LoVo (cell line): ENCODE measurements at regions not wholly inside any gene's neighbourhood (a gene's known extent, or its start where the extent isn't known, plus 50 kb on each side); places are given as distances from the start of the nearest gene placed in this dataset.
"Not testable (repeated sequence)": the region's sequence is repeated elsewhere in the genome, so short reads cannot be mapped to it uniquely, and the experiment has no call there.

Experiments used
- DNase-seq: peaks from one replicate; pipeline ENCODE4 v3.0.0-alpha.2; 2016; ENCODE audit warnings: low spot score

DNA sequence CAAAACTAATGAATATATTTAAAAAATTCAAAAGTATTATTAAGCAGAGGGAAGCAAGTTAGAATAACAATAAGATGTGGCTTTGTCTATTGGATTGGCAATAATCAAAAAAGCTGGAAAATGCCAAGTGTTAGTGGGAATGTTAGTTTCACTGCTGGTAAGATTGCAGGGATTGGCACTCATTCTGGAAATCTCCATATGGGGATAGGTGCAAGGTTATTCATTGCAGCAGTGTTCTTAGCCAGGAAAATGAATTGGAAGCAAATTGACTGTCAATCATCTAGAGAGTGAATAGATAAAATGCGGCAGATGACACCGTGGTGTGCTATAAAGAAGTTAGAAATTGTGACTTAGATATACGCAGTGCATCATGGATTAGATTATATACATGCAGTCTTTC is 1615.5 kb upstream of the PCDH7 start:
- no peak for DNase-seq

DNA sequence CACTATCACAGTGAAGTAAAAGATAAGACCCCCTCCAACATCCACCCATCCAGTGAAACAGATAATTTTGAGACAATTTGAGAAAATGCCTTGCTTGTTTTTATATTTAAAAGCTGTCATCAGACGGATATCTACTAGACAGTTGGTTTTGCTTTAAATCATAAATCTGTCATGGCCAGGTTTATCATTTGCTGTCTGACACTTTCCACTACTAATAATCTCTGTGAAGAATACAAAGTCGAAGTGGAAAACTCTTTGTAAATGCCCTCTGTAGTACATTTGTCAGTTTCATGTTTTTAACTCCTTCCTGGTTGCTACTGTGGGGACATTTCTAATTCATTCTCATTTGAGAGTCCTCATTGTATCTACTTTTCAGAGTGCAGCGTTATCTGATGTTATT is 1606.2 kb upstream of the PCDH7 start:
- no peak for DNase-seq

DNA sequence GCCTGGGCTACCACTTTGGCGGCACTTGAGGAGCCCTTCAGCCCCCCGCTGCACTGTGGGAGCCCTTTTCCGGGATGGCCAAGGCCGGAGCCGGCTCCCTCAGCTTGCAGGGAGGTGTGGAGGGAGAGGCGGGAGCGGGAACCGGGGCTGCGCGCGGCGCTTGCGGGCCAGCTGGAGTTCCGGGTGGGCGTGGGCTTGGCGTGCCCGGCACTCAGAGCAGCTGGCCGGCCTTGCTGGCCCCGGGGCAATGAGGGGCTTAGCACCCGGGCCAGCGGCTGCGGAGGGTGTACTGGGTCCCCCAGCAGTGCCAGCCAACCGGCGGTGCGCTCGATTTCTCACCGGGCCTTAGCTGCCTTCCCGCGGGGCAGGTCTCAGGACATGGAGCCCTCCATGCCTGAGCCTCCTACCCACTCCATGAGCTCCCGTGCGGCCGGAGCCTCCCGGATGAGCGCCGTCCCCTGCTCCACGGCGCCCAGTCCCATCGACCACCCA is 1602.9 kb upstream of the PCDH7 start:
- not testable (repeated sequence) for DNase-seq

- DNase-seq, result no peak
These were observed 1598.6 kb upstream of the PCDH7 start for GRCh38 chr4:29121586-29121985.

- DNase-seq, result no peak
These were observed 1591.4 kb upstream of the PCDH7 start for GRCh38 chr4:29128810-29129209.

DNA sequence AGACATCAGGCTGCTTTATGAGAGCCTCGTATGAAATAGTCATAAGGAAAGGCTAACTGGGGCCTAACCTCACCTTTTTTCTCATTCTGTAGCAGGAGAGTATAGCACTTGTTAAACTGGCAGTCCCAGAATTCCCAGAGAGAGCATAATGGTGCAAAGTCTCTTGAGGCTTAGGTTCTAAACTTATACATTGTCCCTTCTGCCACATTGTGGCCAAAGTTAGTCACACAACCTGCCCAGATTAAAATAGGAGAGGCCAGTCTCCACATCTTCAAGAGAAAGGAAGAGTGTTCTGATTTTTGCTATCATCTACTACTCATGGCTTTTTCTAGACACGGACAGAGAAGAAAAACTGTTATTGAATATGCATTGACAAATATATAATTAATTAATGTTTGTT is 1588.9 kb upstream of the PCDH7 start:
- no peak for DNase-seq

DNA sequence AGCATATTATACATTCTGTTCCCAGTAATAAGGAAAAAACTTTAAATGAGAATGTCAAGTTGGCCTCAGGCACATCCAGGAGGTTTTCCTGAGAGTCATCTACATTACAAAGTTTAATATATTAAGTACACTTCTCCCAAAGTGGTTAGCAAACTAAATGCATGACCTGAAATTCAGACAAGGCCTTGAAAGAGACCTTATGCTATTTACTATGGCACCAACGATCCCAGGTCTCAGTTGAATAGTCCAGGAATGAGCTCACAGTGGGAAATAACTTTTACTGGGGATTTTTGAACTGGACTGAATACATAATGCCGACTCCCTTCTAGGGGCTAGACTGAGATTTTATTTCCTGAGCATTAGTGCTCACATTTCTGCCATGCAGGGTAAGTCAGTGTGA is 1577.5 kb upstream of the PCDH7 start:
- no peak for DNase-seq

- DNase-seq, result no peak
These were observed 1568.6 kb upstream of the PCDH7 start for GRCh38 chr4:29151584-29151983.

GRCh38 chr4:29153642-29154041 is 1566.5 kb upstream of the PCDH7 start:
- no peak for DNase-seq

DNA sequence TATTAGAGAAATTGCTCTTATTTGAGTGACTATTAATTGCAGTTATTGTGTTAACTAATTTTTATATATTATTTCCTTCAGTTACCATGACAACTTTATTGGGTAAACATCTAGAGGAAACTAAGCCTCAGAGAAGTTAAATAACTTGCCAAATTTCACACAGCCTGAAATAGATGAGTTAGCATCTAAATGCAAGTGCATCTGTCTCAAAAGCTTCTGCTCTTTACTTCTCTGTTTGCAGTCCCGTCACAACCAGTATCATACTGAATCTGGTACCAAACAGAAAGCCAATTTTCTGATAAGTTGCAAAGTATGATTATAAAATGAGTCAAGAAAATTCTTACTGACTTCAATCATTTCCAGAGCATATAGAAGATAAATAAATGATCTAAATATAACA is 1544.9 kb upstream of the PCDH7 start:
- DNase-seq, result no peak

DNA sequence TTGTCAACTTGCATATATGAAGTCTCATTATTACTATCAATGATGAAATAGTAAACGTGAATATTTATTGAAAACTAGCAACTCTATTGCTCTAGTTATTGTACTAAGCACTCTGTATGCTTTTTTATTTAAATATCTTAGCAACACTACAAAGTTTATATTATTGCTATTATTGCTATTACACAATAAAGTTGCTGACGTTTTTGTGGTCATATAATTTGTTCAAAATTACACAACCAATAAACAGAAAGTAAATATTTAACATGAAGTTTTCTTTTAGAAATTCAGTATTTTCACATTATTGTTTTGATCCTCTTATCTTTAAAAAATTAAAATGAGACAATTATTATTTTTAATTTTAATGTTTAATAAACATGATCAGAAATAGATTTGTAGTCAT is 1521.1 kb upstream of the PCDH7 start:
- DNase-seq, result no peak

DNA sequence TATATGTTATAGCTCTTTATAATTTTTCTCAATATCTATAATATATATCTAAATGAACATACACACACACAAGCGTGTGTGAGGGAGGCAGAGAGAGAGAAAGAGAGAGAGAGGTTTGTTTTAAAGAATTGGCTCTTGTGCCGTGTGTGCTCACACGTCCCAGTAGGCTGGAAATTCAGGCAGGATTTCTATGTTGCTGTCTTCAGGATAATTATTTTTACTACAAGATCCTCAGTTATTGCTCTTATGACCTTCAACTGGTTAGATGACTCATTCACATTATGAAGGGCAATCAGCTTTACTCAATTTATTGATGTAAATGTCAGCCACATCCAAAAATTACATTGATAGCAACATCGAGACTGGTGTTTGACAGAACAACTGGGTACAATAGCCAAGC is 1520.7 kb upstream of the PCDH7 start:
- no peak for DNase-seq

GRCh38 chr4:29213020-29213419 is 1507.1 kb upstream of the PCDH7 start:
- DNase-seq, result no peak

- DNase-seq, result no peak
These were observed 1499.4 kb upstream of the PCDH7 start for GRCh38 chr4:29220761-29221160.

DNA sequence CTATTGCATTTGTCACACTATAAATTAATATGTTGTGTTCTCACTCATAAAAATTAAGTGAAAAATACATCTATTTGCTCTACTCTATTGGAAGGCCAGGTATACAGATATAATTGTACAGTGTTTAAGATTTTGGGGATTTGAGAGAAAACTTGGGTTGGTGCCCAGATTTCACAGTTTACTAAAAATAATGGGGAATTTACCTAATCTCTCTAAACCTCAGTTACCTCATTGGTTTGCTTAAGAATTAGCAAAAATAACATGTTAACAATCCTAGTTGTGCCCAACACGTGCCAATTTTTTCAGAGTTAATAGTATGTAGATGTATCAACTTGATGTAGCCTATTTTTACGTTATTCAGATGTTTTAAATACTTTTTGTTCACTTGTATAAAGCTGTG is 1495.3 kb upstream of the PCDH7 start:
- DNase-seq, result no peak

DNA sequence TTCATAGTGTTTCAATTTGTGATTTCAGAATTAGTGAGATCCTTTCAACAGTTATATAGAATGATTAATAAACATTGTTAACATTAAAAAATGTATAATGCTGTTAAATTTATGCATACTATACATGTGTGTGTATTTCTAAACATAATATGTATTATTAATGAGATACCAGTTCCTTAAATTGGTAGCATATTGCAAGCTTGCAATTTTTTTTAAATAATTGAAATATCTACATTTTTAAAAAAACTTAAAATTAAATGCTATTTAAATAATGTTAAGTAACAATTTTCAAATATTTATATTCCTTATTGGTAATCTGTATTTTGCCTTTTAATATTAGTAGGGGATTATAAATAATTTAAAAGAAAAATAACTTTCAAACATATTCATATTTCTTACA is 1479.5 kb upstream of the PCDH7 start:
- no peak for DNase-seq

- no peak for DNase-seq
These were observed 1477.1 kb upstream of the PCDH7 start for GRCh38 chr4:29243054-29243453.

DNA sequence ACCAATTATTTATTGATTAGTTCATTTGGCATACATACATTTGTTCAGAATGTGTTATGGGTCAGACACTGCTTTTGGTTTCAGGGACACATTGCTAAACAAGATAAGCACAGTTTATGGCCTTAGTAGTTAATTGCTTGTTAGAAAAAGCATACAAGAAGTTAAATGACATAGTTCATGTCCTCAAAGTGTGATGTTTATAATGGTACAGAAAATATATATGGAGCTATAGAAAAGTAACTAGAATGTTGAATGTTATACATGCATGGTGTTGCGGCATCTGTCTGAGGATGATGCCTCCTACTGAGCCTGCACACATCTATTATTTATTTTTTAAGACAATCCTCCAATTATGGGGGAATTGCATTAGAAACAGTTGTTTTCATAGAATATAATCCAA is 1476.3 kb upstream of the PCDH7 start:
- DNase-seq, result no peak

- DNase-seq, result no peak
These were observed 1460.6 kb upstream of the PCDH7 start for GRCh38 chr4:29259556-29259955.

DNA sequence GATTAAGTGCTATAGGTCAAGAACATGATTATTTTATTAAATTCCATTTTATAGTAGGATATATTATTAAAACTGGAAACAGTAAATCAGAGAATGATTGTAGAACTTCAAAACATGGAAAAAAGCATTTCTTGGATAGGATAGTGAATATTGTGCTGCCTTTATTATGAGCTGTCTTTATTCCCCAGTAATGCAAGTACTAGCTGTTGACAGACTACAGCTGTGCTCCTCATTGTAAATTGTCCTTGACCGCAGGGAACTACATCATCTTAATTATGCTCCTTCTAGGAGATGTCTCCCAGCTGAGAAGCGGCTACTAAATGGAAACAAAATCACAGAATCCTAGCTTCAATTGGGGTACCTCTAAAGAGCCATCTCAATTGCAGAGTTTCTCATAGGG is 1457.2 kb upstream of the PCDH7 start:
- DNase-seq, result no peak

- no peak for DNase-seq
These were observed 1444.0 kb upstream of the PCDH7 start for GRCh38 chr4:29276150-29276549.

DNA sequence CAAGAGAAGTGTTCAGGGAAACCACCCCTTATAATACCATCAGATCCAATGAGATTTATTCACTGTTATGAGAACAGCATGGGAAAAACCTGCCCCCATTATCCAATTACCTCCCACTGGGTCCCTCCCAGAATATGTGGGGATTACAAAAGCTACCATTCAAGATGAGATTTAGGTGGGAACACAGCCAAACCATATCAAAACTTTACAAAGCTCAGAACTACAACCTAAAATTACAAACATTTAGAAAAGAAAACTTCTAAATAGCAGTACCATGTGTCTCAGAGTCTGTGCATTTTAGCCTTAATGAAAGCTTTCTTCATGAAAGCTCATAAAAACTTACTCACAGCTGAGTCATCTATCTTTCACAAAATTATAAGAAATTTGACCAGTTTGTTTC is 1442.8 kb upstream of the PCDH7 start:
- no peak for DNase-seq

DNA sequence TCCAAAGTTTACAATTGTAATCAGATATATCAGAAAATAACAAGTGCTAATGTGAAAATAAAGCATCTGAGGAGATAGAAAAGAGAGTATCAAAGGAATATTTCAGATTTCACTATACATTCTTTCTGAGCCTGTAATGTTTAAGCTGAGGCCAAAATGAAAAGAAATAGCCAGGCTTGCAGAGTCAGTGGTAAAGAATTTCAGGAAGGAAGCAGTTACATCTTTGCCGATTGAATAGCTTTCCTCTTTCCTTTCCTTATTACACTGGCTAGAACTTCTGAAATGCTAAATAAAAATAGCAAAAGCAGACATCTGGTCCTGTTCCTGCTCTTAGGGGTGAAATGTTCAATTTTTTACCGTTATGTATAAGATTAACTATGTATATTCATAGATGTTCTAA is 1441.6 kb upstream of the PCDH7 start:
- DNase-seq, result no peak

DNA sequence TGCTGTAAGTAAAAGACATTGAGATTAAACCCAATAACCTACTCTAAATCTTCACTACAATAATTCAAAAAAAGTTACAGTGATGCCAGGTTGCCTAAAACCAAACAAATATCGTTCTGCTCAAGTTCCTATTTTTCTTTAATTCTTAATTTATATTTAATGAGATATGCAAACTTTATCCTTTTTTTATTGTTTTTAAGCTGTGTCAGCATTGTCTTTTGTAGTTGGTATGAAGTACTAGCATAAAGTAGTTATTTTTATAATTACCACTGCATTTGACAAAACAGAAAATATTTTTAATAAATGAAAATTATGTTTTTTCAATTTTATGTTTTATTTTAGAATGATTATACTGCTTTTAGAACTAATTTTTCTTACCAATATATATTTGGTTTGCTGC is 1431.1 kb upstream of the PCDH7 start:
- no peak for DNase-seq

DNA sequence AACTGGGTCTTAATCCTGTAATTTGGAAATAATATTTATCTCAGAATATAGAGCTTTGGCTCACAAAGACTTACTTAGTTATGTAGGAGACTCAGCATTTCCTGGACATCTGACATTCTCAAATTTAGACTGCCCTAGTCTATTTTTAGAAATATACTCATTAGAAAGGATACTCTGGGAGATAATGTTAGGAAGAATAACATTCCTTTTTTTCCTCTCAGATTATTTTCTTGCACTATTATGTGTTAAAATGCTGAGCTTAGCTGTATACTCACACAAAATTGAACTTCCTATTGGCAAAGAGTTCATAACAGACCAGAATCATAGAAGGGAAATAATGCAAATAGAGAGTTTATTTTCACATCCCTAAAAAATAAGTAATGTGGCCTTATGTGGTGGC is 1424.9 kb upstream of the PCDH7 start:
- DNase-seq, result no peak
